Keratinocyte (primary cell): ENCODE measurements at regions not wholly inside any gene's neighbourhood (a gene's known extent, or its start where the extent isn't known, plus 50 kb on each side); places are given as distances from the start of the nearest gene placed in this dataset.

Experiments used
- DNase-seq: peaks from one replicate; pipeline ENCODE4 v3.0.0-alpha.2; 2011; ENCODE audit warnings: low read depth, missing footprints, low spot score
- FAIRE-seq: peaks from 2 replicates; lab custom pipeline; 2011; peaks lifted over from hg19 to GRCh38; lab: Jason Lieb, UNC
- H2AFZ ChIP-seq: 2 replicates; pipeline ENCODE4 v1.6.0; 2012; ENCODE audit warnings: low read length, control low read depth, inconsistent platforms; ENCODE audit not compliant: control insufficient read depth
- H3K27ac ChIP-seq: 2 replicates; pipeline ENCODE4 v1.5.1; 2011; ENCODE audit warnings: low read length; ENCODE audit not compliant: control insufficient read depth, insufficient read depth
- H3K27me3 ChIP-seq: 3 replicates; pipeline ENCODE4 v1.6.0; 2011; ENCODE audit warnings: low read length; ENCODE audit not compliant: control insufficient read depth, insufficient read depth; ENCODE audit errors: extremely low read depth
- H3K36me3 ChIP-seq, 2 experiments: 2 replicates in 1 of 2; 3 replicates in 1 of 2; pipeline ENCODE4 v1.5.1; 2011; ENCODE audit warnings: low read length in 2 of 2, mild to moderate bottlenecking in 1 of 2; ENCODE audit not compliant: control insufficient read depth in 2 of 2, insufficient read depth in 2 of 2; ENCODE audit errors: extremely low read depth in 1 of 2
- H3K4me1 ChIP-seq: 3 replicates; pipeline ENCODE4 v1.5.1; 2011; ENCODE audit warnings: low read length; ENCODE audit not compliant: control insufficient read depth, insufficient read depth; ENCODE audit errors: extremely low read depth
- H3K4me2 ChIP-seq: 3 replicates; pipeline ENCODE4 v1.6.0; 2011; ENCODE audit warnings: low read depth, low read length; ENCODE audit not compliant: control insufficient read depth, insufficient read depth; ENCODE audit errors: extremely low read depth
- H3K4me3 ChIP-seq, 3 experiments: fragments of 200-600 bp in 1 of 3; sonication (generic) in 1 of 3; 2 replicates in 2 of 3; 3 replicates in 1 of 3; pipeline ENCODE4 v1.5.1; 2011 to 2016; ENCODE audit warnings: low read length in 3 of 3, mild to moderate bottlenecking in 3 of 3, control low read depth in 2 of 3, inconsistent platforms in 1 of 3, low read depth in 1 of 3, mixed read lengths in 1 of 3, mixed run types in 1 of 3, moderate library complexity in 1 of 3; ENCODE audit not compliant: control insufficient read depth in 2 of 3, insufficient read depth in 2 of 3; ENCODE audit errors: extremely low read depth in 1 of 3
- H3K79me2 ChIP-seq: 2 replicates; pipeline ENCODE4 v1.6.0; 2012; ENCODE audit warnings: low read length; ENCODE audit not compliant: control insufficient read depth, insufficient read depth
- H3K9ac ChIP-seq: 3 replicates; pipeline ENCODE4 v1.6.0; 2011; ENCODE audit warnings: low read length; ENCODE audit not compliant: control insufficient read depth, insufficient read depth; ENCODE audit errors: extremely low read depth
- H3K9me1 ChIP-seq: 3 replicates; pipeline ENCODE4 v1.6.0; 2011; ENCODE audit warnings: low read length; ENCODE audit not compliant: control insufficient read depth, insufficient read depth; ENCODE audit errors: extremely low read depth
- H3K9me3 ChIP-seq: 2 replicates; pipeline ENCODE4 v1.5.1; 2012; ENCODE audit warnings: low read depth, low read length; ENCODE audit not compliant: control insufficient read depth
- H4K20me1 ChIP-seq: 3 replicates; pipeline ENCODE4 v1.6.0; 2011; ENCODE audit warnings: low read length; ENCODE audit not compliant: control insufficient read depth, insufficient read depth; ENCODE audit errors: extremely low read depth
- CTCF ChIP-seq, 3 experiments: IDR thresholded peaks in 1 of 3; conservative IDR thresholded peaks in 1 of 3; optimal IDR thresholded peaks in 1 of 3; 2 replicates in 2 of 3; 3 replicates in 1 of 3; pipeline versions ENCODE3 to v1.5.1; 2011; ENCODE audit warnings: low read length in 3 of 3, mild to moderate bottlenecking in 3 of 3, moderate library complexity in 2 of 3, control low read depth in 1 of 3, inconsistent platforms in 1 of 3; ENCODE audit not compliant: insufficient read depth in 2 of 3; ENCODE audit errors: extremely low read depth in 1 of 3
- EZH2 ChIP-seq: IDR thresholded peaks from one replicate; pipeline ENCODE4 v1.6.1; 2012; ENCODE audit warnings: inconsistent platforms, mild to moderate bottlenecking, low read length, moderate library complexity
- dilution Hi-C: fragments of 300-500 bp; cut with MboI; formaldehyde crosslinking; loops from one replicate; pipeline ENCODE4 v1.7.0; 2020; ENCODE audit warnings: low sequenced_read_pairs; ENCODE audit not compliant: extremely low pct_ligation_motif_present

GRCh38 chr15:70314018-70314354, 216.3 kb upstream of the TLE3 start:
- FAIRE-seq (no peak), DNase-seq (no peak)
- Histone ChIP-seq H3K9ac (no peak overlapping the region), H2AFZ (no peak overlapping the region), H3K27ac (no peak overlapping the region), H4K20me1 (no peaks in the 10 kb centered on the region), H3K79me2 (no peaks in the 10 kb centered on the region), H3K36me3 (no peaks in the 10 kb centered on the region), H3K4me2 (no peak overlapping the region), H3K4me1 (peaks cover 8% of the 10 kb centered on the region), H3K27me3 (peaks cover 15% of the 10 kb centered on the region), H3K9me1 (no peaks in the 10 kb centered on the region), H3K9me3 (no peaks in the 10 kb centered on the region), H3K4me3 (no peak overlapping the region)
- dilution Hi-C loops, result no loop called here
- TF ChIP-seq EZH2 (no peak), CTCF (optimal IDR thresholded peaks at IDR 0.05 in 1 of 3, IDR thresholded peaks at IDR 0.05 in 1 of 3, conservative IDR thresholded peaks at IDR 0.05 in 1 of 3; ENCODE audit: extremely low read depth in 1 of 3, insufficient read depth in 2 of 3, low read length in 3 of 3) (no peak)

- Histone ChIP-seq H3K4me2 (no peak overlapping the region), H3K9ac (no peak overlapping the region), H3K4me3 (no peak overlapping the region), H3K27me3 (peaks cover 21% of the 10 kb centered on the region), H3K9me1 (no peaks in the 10 kb centered on the region), H2AFZ (no peak overlapping the region), H3K79me2 (no peaks in the 10 kb centered on the region), H3K27ac (no peak overlapping the region), H3K36me3 (no peaks in the 10 kb centered on the region), H3K9me3 (no peaks in the 10 kb centered on the region), H3K4me1 (peaks cover 2% of the 10 kb centered on the region), H4K20me1 (no peaks in the 10 kb centered on the region)
- no peak for FAIRE-seq
- dilution Hi-C loops, result no loop called here
- no peak for TF ChIP-seq CTCF (optimal IDR thresholded peaks at IDR 0.05 in 1 of 3, IDR thresholded peaks at IDR 0.05 in 1 of 3, conservative IDR thresholded peaks at IDR 0.05 in 1 of 3; ENCODE audit: extremely low read depth in 1 of 3, insufficient read depth in 2 of 3, low read length in 3 of 3)
- TF ChIP-seq EZH2, result no peak
- DNase-seq, result no peak
Observed at GRCh38 chr15:70313099-70314017, 215.6 kb upstream of the TLE3 start.
